ENCODE measurements at regions not wholly inside any gene's neighbourhood (a gene's known extent, or its start where the extent isn't known, plus 50 kb on each side); places are given as distances from the start of the nearest gene placed in this dataset.

DNA sequence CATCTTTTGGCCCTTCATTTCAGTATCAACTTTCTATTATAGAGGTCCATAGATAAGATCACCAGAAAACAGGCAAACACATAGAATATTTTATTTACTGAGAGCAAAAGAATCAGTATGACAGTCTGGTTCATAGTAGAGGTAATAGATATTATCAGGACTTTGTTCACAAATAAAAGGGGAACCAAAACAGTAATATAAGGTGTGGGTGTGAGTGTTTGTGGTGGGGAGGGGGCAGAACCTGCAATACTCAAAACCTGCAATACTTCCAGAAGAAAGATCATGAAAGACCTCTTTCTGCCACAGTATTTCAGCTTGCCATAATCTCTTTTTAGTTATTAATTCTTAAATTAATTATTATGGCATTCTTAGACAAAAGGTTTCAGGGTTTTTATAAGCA, 578.7 kb upstream of the SLITRK1 start:
- no peak for DNase-seq (ENCODE audit: extremely low read depth, low read depth)
- no peak for TF ChIP-seq CTCF (IDR thresholded peaks at IDR 0.05; ENCODE audit: low read depth, low read length)

DNA sequence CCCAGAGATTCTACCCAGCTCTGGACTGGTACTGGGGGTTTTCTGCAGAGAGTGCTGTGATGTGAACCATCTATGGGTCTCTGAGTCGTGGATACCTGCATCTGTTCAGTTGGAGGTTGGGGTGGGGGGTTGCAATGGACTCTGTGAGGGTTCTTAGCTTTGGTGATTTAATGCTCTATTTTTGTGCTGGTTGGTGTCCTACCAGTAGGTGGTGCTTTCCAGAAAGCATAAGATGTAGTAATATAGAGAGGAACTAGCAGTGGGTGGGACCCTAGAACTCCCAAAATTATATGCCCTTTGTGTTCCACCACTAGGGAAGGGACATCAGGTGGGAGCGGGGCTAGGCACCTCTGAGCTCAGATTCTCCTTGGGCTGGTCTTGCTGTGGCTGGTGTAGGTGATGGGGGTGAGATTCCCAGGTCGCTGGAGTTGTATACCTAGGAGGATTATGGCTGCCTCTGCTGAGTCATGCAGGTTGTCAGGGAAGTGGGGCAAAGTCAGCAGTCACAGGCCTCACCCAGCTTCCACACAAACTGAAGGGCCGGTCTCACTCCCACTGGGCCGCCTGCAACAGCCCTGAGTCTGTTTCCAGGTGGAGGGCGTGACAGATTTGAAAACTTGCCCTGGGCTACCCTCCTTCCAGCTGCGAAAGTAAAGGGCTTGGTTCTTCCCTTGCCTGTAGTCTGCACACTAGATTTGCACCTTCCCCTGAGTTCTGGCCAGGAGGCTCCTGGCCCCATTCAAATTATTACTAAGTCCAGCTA, 573.0 kb upstream of the SLITRK1 start:
- no peak for TF ChIP-seq CTCF (IDR thresholded peaks at IDR 0.05; ENCODE audit: low read depth, low read length)
- no peak for DNase-seq (ENCODE audit: extremely low read depth, low read depth)

DNA sequence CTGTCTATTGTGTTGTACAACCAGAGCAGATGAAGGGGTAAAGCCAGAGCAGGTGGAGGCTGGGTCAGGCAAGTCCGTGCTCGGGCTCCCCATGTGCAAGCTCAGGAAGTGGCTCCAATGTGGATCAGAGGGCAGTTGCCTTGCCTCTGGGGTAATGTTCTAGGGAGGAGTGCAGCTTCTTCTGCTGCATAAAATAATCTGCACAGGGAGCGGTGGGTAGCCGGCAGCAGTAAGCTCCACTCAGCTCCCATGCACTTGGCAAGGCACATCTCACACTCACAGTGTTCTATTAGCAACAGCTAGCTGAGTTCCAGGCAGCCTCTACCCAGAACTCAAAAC, 565.3 kb upstream of the SLITRK1 start:
- no peak for TF ChIP-seq CTCF (IDR thresholded peaks at IDR 0.05; ENCODE audit: low read depth, low read length)
- DNase-seq (ENCODE audit: extremely low read depth, low read depth) = no peak

DNA sequence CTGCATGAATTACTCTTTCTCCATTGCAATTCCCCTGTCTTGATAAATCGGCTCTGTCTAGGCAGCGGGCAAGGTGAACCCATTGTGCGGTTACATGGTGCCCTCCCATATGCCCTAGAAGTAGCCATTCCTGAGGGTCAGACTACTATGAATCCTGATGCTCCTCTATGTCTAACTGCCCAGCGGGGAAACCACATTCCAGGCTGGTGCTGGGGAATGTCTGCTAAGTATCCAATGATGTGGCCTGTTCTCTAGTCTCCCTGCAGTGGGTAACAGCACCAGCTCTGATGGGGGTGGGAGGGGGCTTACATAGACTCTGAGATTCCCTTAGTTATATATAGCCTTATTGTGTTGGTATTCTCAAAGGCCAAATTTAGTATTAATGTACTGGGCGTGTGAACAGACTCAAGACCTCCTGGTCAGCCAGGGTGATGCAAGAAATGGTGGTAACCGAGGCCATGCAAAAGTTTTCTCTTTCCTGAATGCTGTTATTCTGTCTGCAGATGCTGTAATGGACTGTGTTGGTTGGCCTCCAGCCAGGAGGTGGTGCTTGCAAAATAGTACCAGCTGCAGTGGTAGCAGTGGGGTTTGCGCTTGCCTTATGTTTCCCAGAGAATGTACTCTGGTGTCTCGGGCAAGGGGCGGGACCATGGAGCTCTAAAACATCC, 564.8 kb upstream of the SLITRK1 start:
- no peak for DNase-seq (ENCODE audit: extremely low read depth, low read depth)
- TF ChIP-seq CTCF (IDR thresholded peaks at IDR 0.05; ENCODE audit: low read depth, low read length) = no peak

- TF ChIP-seq CTCF (IDR thresholded peaks at IDR 0.05; ENCODE audit: low read depth, low read length) = no peak
- DNase-seq (ENCODE audit: extremely low read depth, low read depth) = no peak
Observed at GRCh38 chr13:84445776-84446175, 563.5 kb upstream of the SLITRK1 start.

DNA sequence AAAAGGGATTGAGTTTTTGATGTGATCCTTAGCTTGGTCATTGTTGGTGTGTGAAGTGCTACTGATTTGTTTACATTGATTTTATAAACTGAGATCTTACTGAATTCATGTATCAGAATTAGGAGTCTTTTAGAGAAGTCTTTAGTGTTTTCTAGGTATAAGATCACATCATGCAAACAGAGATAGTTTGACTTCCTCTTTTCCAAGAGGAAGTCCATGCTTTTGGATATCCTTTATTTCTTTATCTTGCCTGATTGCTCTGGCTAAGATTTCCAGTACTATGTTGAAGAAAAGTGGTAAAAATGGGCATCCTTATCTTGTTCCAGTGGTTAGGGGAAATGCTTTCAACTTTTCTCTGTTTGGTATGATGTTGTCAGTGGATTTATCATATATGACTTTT, 561.2 kb upstream of the SLITRK1 start:
- TF ChIP-seq CTCF (IDR thresholded peaks at IDR 0.05; ENCODE audit: low read depth, low read length) = no peak
- DNase-seq (ENCODE audit: extremely low read depth, low read depth) = no peak

DNA sequence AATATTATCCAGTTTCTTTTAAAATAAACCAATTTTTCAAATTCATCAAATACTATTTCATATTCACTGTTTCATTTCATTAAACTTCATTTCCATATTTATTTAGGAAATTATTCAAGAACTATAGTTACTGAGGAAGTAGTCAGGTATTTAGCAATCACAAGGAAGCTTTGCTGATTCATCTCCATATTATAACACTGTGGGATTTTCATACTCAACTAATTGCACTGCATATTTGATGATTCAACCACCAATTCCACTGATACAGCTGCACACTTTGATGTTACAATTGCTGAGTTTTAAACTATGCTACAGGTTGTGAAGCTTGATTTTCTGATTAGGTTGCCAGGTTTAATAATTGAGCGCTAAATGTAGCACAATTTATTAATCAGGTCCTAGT, 556.8 kb upstream of the SLITRK1 start:
- no peak for DNase-seq (ENCODE audit: extremely low read depth, low read depth)
- TF ChIP-seq CTCF (IDR thresholded peaks at IDR 0.05; ENCODE audit: low read depth, low read length) = no peak

Data from AG09319 (cell line).